HCT116 (cell line): ENCODE measurements at regions not wholly inside any gene's neighbourhood (a gene's known extent, or its start where the extent isn't known, plus 50 kb on each side); places are given as distances from the start of the nearest gene placed in this dataset.

ENCODE experiments used
- ATAC-seq: fragments of 200-7000 bp; cut with Tn5 transposase; 2 replicates; pipeline ENCODE4 v1.9.1; 2020; ENCODE audit warnings: mild to moderate bottlenecking, moderate library complexity
- BruUV-seq: library from RNA; stranded (reverse); fragments of 400-500 nt; replicated peaks from 2 replicates; lab custom pipeline; 2021; lab: Mats Ljungman, UMichigan
- CTCF ChIA-PET: fragments of 300-600 bp; sonication (Branson Sonifier 250); formaldehyde crosslinking; loops from one replicate; lab custom pipeline; 2021; ENCODE audit warnings: antibody characterized with exemption; lab: Charles Lee
- POLR2A ChIA-PET: fragments of 300-600, 350-600 bp; sonication (Branson Sonifier 250); formaldehyde crosslinking; loops from one replicate; lab custom pipeline; 2021; ENCODE audit warnings: antibody characterized with exemption; lab: Charles Lee
- RAD21 ChIA-PET, 2 experiments: fragments of 300-600 bp; sonication (Branson Sonifier 250); formaldehyde crosslinking; loops; one replicate each; lab custom pipeline; 2023; ENCODE audit warnings: low total read pairs in 2 of 2; ENCODE audit not compliant: uncharacterized antibody in 2 of 2, unreplicated experiment in 2 of 2, low non-redundant PET in 1 of 2; lab: Charles Lee
- DNase-seq: peaks from one replicate; pipeline ENCODE4 v3.0.0-alpha.2; 2010; ENCODE audit warnings: low read depth, low spot score
- H2AFZ ChIP-seq: fragments of 200-600 bp; shearing (Covaris generic), sonication (generic); 2 replicates; pipeline ENCODE4 v1.6.1; 2017; ENCODE audit warnings: low read depth, mixed run types, mixed read lengths, antibody characterized with exemption, low read length; ENCODE audit not compliant: poor library complexity, severe bottlenecking
- H3K27ac ChIP-seq: 2 replicates; pipeline ENCODE4 v1.5.1; 2012; ENCODE audit warnings: low read depth, low read length
- H3K27me3 ChIP-seq: fragments of 200-600 bp; sonication (generic); 2 replicates; pipeline ENCODE4 v1.6.1; 2016; ENCODE audit warnings: mixed run types, low read length, mixed read lengths; ENCODE audit not compliant: insufficient read depth
- H3K36me3 ChIP-seq, 2 experiments: fragments of 200-500 bp in 1 of 2; fragments of 200-600 bp in 1 of 2; sonication (Bioruptor generic) in 1 of 2; sonication (generic) in 1 of 2; 2 replicates each; pipeline versions ENCODE4 v1.5.1 to v1.6.1; 2014 to 2016; ENCODE audit warnings: low read length in 2 of 2, inconsistent platforms in 1 of 2, mixed read lengths in 1 of 2, mixed run types in 1 of 2; ENCODE audit not compliant: insufficient read depth in 2 of 2, control insufficient read depth in 1 of 2
- H3K4me1 ChIP-seq, 2 experiments: fragments of 200-600 bp in 1 of 2; sonication (generic) in 1 of 2; 2 replicates each; pipeline versions ENCODE4 v1.5.1 to v1.6.1; 2012 to 2017; ENCODE audit warnings: low read length in 2 of 2, inconsistent platforms in 1 of 2, mild to moderate bottlenecking in 1 of 2, mixed read lengths in 1 of 2, mixed run types in 1 of 2, moderate library complexity in 1 of 2; ENCODE audit not compliant: insufficient read depth in 2 of 2, control insufficient read depth in 1 of 2
- H3K4me2 ChIP-seq: fragments of 200-600 bp; sonication (generic); 2 replicates; pipeline ENCODE4 v1.6.1; 2017; ENCODE audit warnings: mixed run types, low read length, mixed read lengths
- H3K4me3 ChIP-seq, 2 experiments: fragments of 200-600 bp in 1 of 2; sonication (generic) in 1 of 2; replicated peaks in 1 of 2; 2 replicates each; pipeline ENCODE4 v1.5.1; 2011 to 2016; ENCODE audit warnings: low read length in 2 of 2, control low read depth in 1 of 2, low read depth in 1 of 2, mild to moderate bottlenecking in 1 of 2, mixed read lengths in 1 of 2, mixed run types in 1 of 2
- H3K79me2 ChIP-seq: fragments of 200-600 bp; sonication (generic); 2 replicates; pipeline ENCODE4 v1.6.1; 2017; ENCODE audit warnings: mild to moderate bottlenecking, mixed run types, low read length, moderate library complexity, mixed read lengths; ENCODE audit not compliant: insufficient read depth
- H3K9ac ChIP-seq: fragments of 200-600 bp; sonication (generic); 2 replicates; pipeline ENCODE4 v1.6.1; 2016; ENCODE audit warnings: low read length, mixed read lengths
- H3K9me2 ChIP-seq: fragments of 200-600 bp; sonication (generic), shearing (Covaris generic); 2 replicates; pipeline ENCODE4 v1.6.1; 2017; ENCODE audit warnings: mixed run types, mild to moderate bottlenecking, moderate library complexity; ENCODE audit not compliant: insufficient read depth
- H3K9me3 ChIP-seq, 2 experiments: fragments of 200-500 bp in 1 of 2; fragments of 200-600 bp in 1 of 2; sonication (Bioruptor generic) in 1 of 2; sonication (generic) in 1 of 2; 2 replicates each; pipeline ENCODE4 v1.6.1; 2014 to 2017; ENCODE audit warnings: low read length in 2 of 2, mixed read lengths in 2 of 2, inconsistent platforms in 1 of 2, low read depth in 1 of 2, mild to moderate bottlenecking in 1 of 2, mixed run types in 1 of 2, moderate library complexity in 1 of 2; ENCODE audit not compliant: control insufficient read depth in 1 of 2, insufficient read depth in 1 of 2
- H4K20me1 ChIP-seq: fragments of 200-600 bp; sonication (generic), shearing (Covaris generic); 2 replicates; pipeline ENCODE4 v1.6.1; 2017; ENCODE audit warnings: mixed run types, mild to moderate bottlenecking, moderate library complexity; ENCODE audit not compliant: insufficient read depth
- ATF3 ChIP-seq: IDR thresholded peaks from 2 replicates; pipeline ENCODE4 v1.6.1; 2012
- EZH2 ChIP-seq: fragments of 200-600 bp; sonication (generic); IDR thresholded peaks from 2 replicates; pipeline ENCODE4 v1.6.1; 2017; ENCODE audit warnings: antibody characterized with exemption, mixed run types
- EZH2phosphoT487 ChIP-seq: fragments of 200-600 bp; IDR thresholded peaks from 2 replicates; pipeline ENCODE4 v1.6.1; 2018; ENCODE audit warnings: antibody characterized with exemption, borderline replicate concordance
- JUND ChIP-seq: IDR thresholded peaks from 2 replicates; pipeline ENCODE4 v1.6.1; 2012
- POLR2A ChIP-seq: IDR thresholded peaks from 2 replicates; pipeline ENCODE4 v1.7.0; 2011; ENCODE audit warnings: borderline replicate concordance; ENCODE audit not compliant: insufficient read depth, insufficient read length; ENCODE audit errors: extremely low read depth
- SP1 ChIP-seq: IDR thresholded peaks from 2 replicates; pipeline ENCODE4 v1.6.1; 2012; ENCODE audit warnings: low read depth
- TCF7L2 ChIP-seq: IDR thresholded peaks from 2 replicates; pipeline ENCODE4 v1.7.0; 2011; ENCODE audit warnings: borderline replicate concordance, inconsistent platforms; ENCODE audit not compliant: insufficient read depth, insufficient read length; ENCODE audit errors: extremely low read depth
- ZFX ChIP-seq: fragments of 450-650 bp; IDR thresholded peaks from 2 replicates; pipeline ENCODE4 v1.6.1; 2017
- intact Hi-C: fragments of 100-400 bp; cut with micrococcal nuclease; formaldehyde crosslinking; loops from 2 replicates; pipeline ENCODE4 v1.10.0; 2022
- TF ChIP-seq, protein P1 (sequence below): IDR thresholded peaks from 2 replicates; pipeline ENCODE4 v1.6.1; 2012; ENCODE audit warnings: low read depth
- TF ChIP-seq, protein P2 (sequence below): IDR thresholded peaks from 2 replicates; pipeline ENCODE4 v1.6.1; 2011; ENCODE audit warnings: mild to moderate bottlenecking, low read length, moderate library complexity; ENCODE audit not compliant: insufficient replicate concordance; ENCODE audit errors: extremely low read depth

DNA sequence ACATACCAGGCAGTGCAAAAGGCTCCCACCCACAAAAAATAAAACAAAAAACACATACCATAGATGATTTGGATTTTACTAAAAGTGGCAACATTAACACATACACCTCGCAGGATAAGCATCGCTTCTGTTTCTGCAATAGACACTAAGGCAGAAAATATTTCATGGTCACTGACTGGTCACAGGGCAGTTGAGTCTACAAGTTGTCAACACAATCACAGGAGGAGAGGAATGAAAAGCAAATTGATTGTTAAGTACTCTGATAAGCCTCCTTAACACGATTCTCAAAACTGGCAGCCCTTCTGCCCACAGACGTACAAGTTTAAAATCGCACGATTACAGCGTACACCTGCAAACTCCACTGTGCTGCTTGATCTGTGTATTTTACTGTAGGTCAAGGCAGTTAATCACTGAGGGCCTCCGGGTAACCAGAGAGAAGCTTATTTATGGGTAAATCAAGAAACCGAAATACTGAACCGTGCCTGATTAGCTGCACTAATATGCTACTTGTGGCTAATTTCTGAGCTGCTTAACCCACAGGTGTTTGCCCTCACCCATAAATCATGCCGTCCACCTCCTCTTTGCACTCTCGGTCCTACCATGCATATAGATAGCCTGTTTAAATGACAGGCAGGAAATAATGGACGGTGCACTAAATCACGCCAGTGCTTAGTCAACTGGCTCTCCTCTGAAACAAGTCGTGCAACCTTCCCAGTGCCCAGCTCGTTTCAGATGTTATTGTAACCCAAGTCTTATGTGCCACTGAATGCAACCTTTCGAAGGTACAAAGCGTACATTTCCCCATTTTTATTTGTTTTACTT lies 659.4 kb upstream of the ADAMTS16 start:
- DNase-seq: no peak
- H2AFZ ChIP-seq: no peak overlapping the region
- no TSS peak for BruUV-seq
- H3K27me3 ChIP-seq: no peaks in the 10 kb centered on the region
- no peak for ATAC-seq
- H3K79me2 ChIP-seq: no peaks in the 10 kb centered on the region
- ChIA-PET RAD21 (no interaction called here), CTCF (no interaction called here), POLR2A (no interaction called here)
- no peaks in the 10 kb centered on the region for H4K20me1 ChIP-seq
- H3K4me1 ChIP-seq: no peaks in the 10 kb centered on the region
- no peaks in the 10 kb centered on the region for H3K9me2 ChIP-seq
- intact Hi-C loops: no loop called here
- H3K36me3 ChIP-seq: no peaks in the 10 kb centered on the region
- H3K9me3 ChIP-seq: peaks cover 16 to 21% of the 10 kb centered on the region in 2 experiments; a peak in 2 of 4 replicates
- H3K4me2 ChIP-seq: no peak overlapping the region
- H3K27ac ChIP-seq: no peak overlapping the region
- H3K9ac ChIP-seq: no peak overlapping the region
- TF ChIP-seq, protein P1, sequence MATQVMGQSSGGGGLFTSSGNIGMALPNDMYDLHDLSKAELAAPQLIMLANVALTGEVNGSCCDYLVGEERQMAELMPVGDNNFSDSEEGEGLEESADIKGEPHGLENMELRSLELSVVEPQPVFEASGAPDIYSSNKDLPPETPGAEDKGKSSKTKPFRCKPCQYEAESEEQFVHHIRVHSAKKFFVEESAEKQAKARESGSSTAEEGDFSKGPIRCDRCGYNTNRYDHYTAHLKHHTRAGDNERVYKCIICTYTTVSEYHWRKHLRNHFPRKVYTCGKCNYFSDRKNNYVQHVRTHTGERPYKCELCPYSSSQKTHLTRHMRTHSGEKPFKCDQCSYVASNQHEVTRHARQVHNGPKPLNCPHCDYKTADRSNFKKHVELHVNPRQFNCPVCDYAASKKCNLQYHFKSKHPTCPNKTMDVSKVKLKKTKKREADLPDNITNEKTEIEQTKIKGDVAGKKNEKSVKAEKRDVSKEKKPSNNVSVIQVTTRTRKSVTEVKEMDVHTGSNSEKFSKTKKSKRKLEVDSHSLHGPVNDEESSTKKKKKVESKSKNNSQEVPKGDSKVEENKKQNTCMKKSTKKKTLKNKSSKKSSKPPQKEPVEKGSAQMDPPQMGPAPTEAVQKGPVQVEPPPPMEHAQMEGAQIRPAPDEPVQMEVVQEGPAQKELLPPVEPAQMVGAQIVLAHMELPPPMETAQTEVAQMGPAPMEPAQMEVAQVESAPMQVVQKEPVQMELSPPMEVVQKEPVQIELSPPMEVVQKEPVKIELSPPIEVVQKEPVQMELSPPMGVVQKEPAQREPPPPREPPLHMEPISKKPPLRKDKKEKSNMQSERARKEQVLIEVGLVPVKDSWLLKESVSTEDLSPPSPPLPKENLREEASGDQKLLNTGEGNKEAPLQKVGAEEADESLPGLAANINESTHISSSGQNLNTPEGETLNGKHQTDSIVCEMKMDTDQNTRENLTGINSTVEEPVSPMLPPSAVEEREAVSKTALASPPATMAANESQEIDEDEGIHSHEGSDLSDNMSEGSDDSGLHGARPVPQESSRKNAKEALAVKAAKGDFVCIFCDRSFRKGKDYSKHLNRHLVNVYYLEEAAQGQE: no peak
- TF ChIP-seq, protein P2, sequence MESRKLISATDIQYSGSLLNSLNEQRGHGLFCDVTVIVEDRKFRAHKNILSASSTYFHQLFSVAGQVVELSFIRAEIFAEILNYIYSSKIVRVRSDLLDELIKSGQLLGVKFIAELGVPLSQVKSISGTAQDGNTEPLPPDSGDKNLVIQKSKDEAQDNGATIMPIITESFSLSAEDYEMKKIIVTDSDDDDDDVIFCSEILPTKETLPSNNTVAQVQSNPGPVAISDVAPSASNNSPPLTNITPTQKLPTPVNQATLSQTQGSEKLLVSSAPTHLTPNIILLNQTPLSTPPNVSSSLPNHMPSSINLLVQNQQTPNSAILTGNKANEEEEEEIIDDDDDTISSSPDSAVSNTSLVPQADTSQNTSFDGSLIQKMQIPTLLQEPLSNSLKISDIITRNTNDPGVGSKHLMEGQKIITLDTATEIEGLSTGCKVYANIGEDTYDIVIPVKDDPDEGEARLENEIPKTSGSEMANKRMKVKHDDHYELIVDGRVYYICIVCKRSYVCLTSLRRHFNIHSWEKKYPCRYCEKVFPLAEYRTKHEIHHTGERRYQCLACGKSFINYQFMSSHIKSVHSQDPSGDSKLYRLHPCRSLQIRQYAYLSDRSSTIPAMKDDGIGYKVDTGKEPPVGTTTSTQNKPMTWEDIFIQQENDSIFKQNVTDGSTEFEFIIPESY: no peak
- TF ChIP-seq EZH2phosphoT487 (no peak), JUND (no peak), POLR2A (no peak), SP1 (no peak), TCF7L2 (no peak), EZH2 (no peak), ZFX (no peak), ATF3 (no peak)
- no peak overlapping the region for H3K4me3 ChIP-seq
